NCI-H2196 treated with DMSO at 0.1 percent for 48 hours (cell line): ENCODE measurements at regions not wholly inside any gene's neighbourhood (a gene's known extent, or its start where the extent isn't known, plus 50 kb on each side); places are given as distances from the start of the nearest gene placed in this dataset.
"Not testable (repeated sequence)": the region's sequence is repeated elsewhere in the genome, so short reads cannot be mapped to it uniquely, and the experiment has no call there.

Source experiments
- DNase-seq: peaks from one replicate; lab custom pipeline; 2025; ENCODE audit not compliant: unreplicated experiment; lab: John Stamatoyannopoulos, UW

- no peak for DNase-seq
Observed at GRCh38 chr2:67321588-67321903, 75.6 kb upstream of the ETAA1 start.

GRCh38 chr2:67322353-67323001, 74.7 kb upstream of the ETAA1 start:
- no peak for DNase-seq

- DNase-seq = no peak
Observed at GRCh38 chr2:67323209-67323991, 73.7 kb upstream of the ETAA1 start.

GRCh38 chr2:67329513-67329912, 67.6 kb upstream of the ETAA1 start:
- no peak for DNase-seq

GRCh38 chr2:67329951-67330350, 67.2 kb upstream of the ETAA1 start:
- DNase-seq = no peak

- DNase-seq = not testable (repeated sequence)
Observed at GRCh38 chr2:67331419-67332086, 65.6 kb upstream of the ETAA1 start.

GRCh38 chr2:67337903-67338302, 59.2 kb upstream of the ETAA1 start:
- DNase-seq = no peak

- no peak for DNase-seq
Observed at GRCh38 chr2:67338601-67339233, 58.4 kb upstream of the ETAA1 start.

GRCh38 chr2:67339234-67339885, 57.8 kb upstream of the ETAA1 start:
- no peak for DNase-seq

GRCh38 chr2:67340133-67341011, 56.8 kb upstream of the ETAA1 start:
- DNase-seq = no peak

- DNase-seq = no peak
Observed at GRCh38 chr2:67341012-67341318, 56.2 kb upstream of the ETAA1 start.

GRCh38 chr2:67341336-67341735, 55.8 kb upstream of the ETAA1 start:
- no peak for DNase-seq

- DNase-seq = no peak
Observed at GRCh38 chr2:67342394-67342793, 54.7 kb upstream of the ETAA1 start.

GRCh38 chr2:67346718-67347407, 50.3 kb upstream of the ETAA1 start:
- DNase-seq = no peak
